ENCODE measurements at regions not wholly inside any gene's neighbourhood (a gene's known extent, or its start where the extent isn't known, plus 50 kb on each side); places are given as distances from the start of the nearest gene placed in this dataset.
"Not testable (repeated sequence)": the region's sequence is repeated elsewhere in the genome, so short reads cannot be mapped to it uniquely, and the experiment has no call there.

DNA sequence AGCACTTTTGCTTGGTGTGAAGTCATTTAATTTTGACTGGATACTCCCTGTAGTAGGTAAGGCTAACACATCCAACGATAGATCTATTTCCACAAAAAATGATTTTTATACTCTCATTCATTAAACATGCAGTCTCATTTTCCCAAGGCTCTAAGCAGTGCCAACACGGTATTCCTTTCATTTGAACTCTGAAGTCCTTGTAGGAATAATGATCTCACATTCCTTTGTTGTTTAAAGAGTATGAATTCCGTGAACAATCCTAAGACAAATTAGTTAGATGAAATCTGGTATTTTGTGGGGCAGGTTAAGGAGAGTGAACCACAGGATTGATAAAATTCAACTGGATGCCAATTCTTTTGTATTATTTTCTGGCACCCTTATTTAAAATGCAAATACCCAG is 66.6 kb downstream of the LACC1 start:
- DNase-seq, result no peak

GRCh38 chr13:43947897-43948458 is 68.3 kb downstream of the LACC1 start:
- no peak for DNase-seq

GRCh38 chr13:43953370-43953769 is 73.7 kb downstream of the LACC1 start:
- DNase-seq, result no peak

GRCh38 chr13:43956975-43957374 is 77.3 kb downstream of the LACC1 start:
- peak in 1 of 2 experiments; percentile 8 for DNase-seq

- no peak for DNase-seq
Measured at GRCh38 chr13:43959291-43959690, 79.6 kb downstream of the LACC1 start.

DNA sequence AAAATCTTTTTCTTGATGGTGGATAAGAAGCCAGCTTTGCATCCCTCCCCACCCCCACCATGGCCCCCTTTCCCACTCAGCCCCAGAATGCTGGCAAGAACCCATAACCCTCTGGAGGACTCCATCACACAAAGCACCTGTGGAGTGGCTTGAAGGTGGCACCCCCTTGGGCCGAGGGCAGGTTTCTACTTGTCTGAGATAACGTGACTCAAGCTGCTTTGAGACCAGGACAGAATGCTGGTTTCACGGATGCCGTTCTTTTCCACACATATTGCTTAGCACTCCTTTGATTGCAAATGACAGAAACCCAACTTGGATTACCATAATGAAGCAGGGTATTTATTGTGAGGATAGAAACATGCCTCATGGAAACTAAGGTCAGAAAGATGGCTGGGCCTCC is 82.2 kb downstream of the LACC1 start:
- no peak for DNase-seq

DNA sequence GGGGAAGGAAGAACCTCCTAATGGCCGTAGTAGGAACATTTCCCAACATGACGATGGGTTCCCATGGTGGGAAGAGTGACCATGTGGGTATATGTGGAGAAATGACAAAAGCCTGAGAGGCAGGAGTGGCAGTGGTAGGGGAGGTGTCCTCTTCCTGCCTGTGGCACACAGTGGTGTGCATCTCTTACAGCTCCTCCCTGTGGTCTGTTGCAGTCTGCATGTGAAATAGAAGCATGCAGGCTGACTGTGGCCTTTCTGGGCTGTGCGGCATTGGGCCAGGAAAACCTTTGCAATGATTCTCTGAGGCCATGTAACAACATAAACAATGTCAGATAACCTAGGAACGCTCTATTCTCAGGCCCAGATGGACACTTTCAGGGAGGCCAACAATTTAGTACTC is 84.0 kb downstream of the LACC1 start:
- no peak for DNase-seq

- no peak for DNase-seq
Measured at GRCh38 chr13:43964698-43965458, 85.2 kb downstream of the LACC1 start.

- no peak for DNase-seq
Measured at GRCh38 chr13:43965459-43965845, 85.7 kb downstream of the LACC1 start.

- DNase-seq, result not testable (repeated sequence)
Measured at GRCh38 chr13:43968251-43968942, 88.7 kb downstream of the LACC1 start.

GRCh38 chr13:43968943-43969690 is 89.4 kb downstream of the LACC1 start:
- DNase-seq, result not testable (repeated sequence)

DNA sequence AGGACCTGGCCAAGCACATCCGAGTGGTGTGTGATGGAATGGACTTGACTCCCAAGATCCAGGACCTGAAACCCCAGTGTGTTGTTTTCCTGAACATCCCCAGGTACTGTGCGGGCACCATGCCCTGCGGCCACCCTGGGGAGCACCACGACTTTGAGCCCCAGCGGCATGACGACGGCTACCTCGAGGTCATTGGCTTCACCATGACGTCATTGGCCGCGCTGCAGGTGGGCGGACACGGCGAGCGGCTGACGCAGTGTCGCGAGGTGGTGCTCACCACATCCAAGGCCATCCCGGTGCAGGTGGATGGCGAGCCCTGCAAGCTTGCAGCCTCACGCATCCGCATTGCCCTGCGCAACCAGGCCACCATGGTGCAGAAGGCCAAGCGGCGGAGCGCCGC is 90.2 kb downstream of the LACC1 start:
- DNase-seq, result not testable (repeated sequence)

DNA sequence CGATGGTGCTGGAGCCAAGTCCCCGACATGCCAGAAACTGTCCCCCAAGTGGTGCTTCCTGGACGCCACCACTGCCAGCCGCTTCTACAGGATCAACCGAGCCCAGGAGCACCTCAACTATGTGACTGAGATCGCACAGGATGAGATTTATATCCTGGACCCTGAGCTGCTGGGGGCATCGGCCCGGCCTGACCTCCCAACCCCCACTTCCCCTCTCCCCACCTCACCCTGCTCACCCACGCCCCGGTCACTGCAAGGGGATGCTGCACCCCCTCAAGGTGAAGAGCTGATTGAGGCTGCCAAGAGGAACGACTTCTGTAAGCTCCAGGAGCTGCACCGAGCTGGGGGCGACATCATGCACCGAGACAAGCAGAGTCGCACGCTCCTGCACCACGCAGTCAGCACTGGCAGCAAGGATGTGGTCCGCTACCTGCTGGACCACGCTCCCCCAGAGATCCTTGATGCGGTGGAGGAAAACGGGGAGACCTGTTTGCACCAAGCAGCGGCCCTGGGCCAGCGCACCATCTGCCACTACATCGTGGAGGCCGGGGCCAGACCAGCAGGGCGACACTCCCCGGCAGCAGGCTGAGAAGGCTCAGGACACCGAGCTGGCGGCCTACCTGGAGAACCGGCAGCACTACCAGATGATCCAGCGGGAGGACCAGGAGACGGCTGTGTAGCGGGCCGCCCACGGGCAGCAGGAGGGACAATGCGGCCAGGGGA is 91.0 kb downstream of the LACC1 start:
- not testable (repeated sequence) for DNase-seq

DNA sequence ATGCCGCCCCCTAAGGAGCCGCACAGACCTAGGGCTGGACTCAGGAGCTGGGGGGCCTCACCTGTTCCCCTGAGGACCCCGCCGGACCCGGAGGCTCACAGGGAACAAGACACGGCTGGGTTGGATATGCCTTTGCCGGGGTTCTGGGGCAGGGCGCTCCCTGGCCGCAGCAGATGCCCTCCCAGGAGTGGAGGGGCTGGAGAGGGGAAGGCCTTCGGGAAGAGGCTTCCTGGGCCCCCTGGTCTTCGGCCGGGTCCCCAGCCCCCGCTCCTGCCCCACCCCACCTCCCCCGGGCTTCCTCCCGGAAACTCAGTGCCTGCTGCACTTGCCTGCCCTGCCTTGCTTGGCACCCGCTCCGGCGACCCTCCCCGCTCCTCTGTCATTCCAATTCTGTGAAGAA is 91.6 kb downstream of the LACC1 start:
- not testable (repeated sequence) for DNase-seq

DNA sequence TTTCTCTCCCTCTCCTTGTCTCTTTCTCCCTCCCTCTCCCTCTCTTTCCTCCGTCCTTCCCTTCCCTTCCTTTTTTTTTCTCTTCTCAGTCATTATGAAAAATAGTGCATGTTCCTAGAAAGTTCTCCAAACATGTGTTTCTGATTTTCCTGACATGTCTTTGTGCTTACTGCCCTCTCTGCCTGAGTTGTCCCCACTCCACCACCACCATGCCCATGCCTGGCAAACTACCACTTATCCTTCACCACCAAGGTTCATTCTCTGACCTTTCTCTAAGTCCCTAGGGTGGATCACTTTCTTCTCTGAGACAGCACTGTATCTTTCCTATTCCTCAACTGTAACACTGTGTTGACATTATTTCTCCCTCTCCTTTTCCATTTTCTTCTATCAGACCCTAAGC is 98.2 kb downstream of the LACC1 start:
- DNase-seq, result no peak

- no peak for DNase-seq
Measured at GRCh38 chr13:43978688-43979087, 99.0 kb downstream of the LACC1 start.

- DNase-seq, result no peak
Measured at GRCh38 chr13:43979492-43979891, 99.8 kb downstream of the LACC1 start.

DNA sequence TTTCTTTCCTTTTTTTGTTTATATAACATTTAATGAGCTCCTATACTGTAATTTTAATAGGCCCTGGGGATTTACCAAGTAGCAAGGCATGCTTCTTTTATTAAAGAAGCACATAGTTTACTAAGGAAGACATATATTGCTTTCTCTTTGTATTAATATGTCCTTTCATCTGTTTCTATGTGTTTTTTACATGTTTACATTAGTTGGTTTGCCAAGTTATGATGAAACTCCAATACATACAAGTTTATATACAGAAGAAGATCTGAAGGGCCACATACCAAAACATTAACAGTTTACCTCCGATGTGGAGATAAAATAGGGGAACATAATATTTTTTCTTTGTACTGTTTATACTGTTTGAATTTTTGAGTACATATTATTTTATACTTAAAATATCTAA is 100.9 kb downstream of the LACC1 start:
- DNase-seq, result no peak

GRCh38 chr13:43981091-43981490 is 101.4 kb downstream of the LACC1 start:
- peak in 1 of 2 experiments; percentile 26 for DNase-seq

GRCh38 chr13:43981512-43982301 is 102.0 kb downstream of the LACC1 start:
- DNase-seq, result no peak

DNA sequence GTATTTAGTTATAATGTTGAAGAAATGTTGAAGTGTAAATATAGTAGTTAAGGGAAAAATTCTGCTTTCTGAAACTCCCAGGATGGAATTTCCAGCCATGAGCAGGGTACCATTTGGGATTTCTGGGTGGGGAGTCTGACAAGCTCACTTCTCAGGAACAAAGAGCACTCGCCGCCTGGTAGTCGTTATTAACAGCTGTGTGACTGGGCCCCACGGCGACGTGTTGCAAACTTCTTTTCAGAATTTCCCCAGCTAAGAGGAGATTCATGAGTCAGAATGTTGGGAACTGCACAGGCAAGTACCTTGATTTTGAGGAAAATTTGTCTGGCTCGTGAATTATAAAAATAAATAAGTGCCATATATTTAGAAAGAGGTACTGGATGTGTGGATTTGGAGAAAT is 103.7 kb downstream of the LACC1 start:
- no peak for DNase-seq

DNA sequence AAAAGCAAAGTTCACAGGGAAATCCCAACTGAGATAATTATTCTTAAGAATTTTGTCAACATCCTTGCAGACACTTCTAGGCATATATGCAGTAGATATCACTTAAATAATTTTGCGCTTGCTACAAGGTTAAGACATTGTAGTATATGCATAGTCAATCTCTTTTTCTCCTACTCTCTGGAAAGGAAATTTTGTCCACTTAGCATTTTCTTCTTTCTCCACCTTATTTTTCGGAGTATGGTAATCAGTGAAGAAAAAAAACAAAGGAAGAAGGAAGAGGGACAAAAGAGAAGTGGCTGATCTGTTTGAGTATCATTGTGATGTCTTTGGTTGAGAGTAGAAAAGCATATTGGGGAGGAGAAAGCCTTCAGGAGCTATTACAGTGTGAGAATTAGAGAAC is 104.6 kb downstream of the LACC1 start:
- no peak for DNase-seq
